Fibroblast of skin of back (primary cell): ENCODE measurements at regions not wholly inside any gene's neighbourhood (a gene's known extent, or its start where the extent isn't known, plus 50 kb on each side); places are given as distances from the start of the nearest gene placed in this dataset.
A peak's percentile ranks its signal among the peaks of the same experiment; 100 is the strongest.

Experiments used
- DNase-seq: peaks from one replicate; pipeline ENCODE4 v3.0.0-alpha.2; 2013

DNA sequence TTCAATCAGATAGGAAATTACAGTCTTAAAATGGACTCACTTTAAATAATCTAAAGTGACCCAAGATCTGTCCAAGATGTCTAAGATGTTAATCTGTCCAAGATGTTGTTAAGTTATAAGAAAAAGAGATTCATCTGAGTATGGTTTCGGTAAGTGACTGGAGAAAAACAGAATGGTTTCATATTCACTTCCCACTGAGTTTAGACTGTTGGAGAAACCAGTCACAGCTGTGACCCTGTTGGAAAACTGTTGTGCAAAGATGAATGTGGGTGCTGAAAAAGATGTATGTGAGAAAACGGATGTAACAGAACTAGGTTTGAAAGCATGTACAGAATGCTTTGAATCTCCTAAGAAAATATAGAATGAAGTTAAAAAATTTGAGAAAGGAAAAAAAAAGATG is 325.9 kb downstream of the COL12A1 start:
- peak; percentile 77 for DNase-seq

DNA sequence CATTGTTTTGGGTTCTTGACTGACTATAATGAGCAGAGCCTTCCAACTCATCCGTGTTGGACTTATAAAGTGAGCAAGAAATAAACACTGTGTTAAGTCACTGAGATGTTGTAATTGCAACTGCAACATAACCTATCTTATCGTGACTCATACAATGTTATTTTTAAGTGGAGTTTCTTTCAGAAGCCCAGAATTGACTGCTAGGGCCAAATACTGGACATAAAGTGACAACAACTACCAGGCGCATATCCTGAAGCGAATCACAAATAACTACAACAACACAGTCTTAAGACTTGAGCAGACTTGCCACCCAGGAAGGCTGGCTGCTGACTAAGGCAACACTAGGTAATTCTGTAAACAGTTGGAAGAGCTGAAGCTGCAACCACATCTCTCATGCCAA is 326.6 kb downstream of the COL12A1 start:
- DNase-seq = peak; percentile 81

DNA sequence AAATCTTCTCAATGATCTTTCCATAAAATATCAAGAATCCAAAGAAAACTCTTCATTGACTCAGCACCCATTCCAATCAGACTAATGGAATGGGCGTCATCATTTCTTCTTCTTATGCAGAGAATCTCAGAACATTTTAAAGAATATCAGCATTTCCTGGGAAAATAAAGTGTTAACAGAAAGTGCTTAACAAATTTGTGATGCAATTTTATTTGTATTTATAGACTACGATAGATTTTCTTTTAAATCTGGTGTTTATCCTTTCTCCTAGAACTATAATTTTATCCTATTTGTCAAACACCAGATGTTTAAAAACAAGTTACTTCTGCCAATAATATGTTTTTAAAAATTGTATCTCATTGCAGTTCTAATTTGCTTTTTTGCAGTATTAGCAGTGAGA is 330.7 kb downstream of the COL12A1 start:
- no peak for DNase-seq

DNA sequence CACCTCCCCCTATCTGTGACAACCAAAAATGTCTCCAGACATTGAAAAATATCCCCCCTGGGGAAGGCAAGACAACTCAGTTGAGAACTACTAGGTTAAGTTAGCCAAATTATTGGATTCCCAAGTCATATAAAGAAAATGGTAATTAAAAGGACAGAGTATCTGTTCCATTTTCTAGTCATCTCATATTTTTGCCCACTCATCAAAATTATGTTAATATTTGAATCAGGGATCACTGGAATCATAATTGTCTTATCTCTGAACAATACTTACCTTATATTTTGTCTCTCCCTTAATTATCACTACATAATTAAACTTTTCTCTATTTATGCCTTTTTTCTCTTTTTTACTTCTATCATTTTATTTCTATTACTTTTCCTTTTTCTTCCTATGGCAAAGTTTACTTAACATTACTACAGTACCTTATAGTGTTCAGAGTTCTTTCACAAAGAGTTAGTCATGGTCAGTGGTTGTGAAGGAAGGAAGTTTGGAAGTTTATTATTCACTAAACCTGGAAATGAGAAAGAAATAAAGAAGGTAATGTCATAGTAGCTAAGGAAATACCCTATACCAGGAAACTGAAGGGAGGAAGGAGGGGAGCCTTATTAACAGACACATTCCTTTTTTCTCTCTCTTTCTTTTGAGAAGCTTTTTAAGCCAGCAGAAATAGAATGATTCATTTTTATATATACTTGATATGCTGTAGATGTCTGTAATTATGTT is 332.9 kb downstream of the COL12A1 start:
- DNase-seq = peak; percentile 35

DNA sequence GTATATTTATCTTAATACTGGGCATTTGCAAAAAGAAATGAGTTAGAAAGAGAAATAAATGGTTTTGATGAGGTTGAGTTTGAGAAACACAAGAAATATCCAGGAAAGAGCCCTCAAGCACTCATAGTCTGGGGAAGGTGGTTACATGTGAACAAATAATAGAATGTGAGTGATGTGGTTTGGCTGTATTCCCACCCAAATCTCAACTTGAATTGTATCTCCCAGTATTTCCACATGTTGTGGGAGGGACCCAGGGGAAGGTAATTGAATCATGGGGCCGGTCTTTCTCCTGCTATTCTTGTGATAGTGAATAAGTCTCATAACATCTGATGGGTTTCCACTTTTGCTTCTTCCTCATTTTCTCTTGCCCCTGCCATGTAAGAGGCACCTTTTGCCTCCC is 334.1 kb downstream of the COL12A1 start:
- DNase-seq = peak; percentile 56

DNA sequence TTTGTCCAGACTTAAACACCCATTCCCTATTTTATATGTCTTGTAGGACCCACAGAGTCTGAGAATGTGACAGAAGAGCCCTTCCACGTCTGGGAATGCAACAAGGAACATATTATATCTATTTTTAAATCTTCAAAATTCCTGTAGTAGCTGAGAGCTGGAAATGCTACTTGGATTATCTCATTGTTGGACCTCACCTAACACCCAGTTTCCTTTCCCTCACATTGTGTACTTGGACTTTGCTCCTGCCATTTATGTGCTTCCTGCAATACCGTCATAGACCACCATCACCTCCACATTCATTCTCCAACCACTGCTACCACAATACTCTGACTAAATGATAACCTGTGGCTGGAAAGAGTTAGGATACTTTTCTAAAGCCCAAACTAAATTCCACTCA is 335.4 kb downstream of the COL12A1 start:
- DNase-seq = peak; percentile 89

DNA sequence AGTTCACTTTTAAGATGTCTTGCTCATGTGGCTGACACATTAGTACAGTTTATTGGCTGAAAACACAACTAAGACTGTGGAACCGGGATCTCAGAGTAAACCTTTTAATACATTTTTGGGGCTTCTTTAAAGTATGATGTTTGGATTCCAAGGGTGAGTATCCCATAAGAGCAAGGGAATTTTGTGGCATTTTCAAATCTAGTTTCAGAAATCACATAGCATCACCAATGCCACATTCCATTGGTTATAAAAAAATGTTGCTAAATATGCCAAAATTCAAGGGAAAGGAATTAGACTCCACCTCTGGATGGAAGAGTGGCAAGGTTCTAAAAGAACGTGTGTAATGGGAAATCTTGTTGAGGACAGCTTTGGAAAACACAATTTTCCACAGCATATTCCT is 338.6 kb downstream of the COL12A1 start:
- peak; percentile 76 for DNase-seq

DNA sequence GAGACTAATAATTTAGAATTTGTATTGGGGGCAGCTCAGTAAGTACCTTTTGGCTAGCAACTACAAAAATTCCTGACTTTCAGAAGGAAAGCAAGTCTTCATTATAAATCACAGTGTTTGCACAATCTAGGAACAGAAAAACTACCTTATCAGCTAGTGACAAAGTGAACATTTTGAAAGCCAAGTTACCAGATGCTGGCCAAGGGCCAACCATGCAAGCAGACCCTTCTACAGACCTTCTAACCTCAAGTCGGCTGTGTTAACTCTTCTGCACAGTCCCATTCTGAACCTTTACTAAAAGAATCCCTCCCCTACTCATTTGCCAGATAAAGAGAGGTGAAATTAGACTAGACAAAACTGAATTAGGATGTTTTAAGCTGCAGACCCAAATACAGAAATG is 341.9 kb downstream of the COL12A1 start:
- DNase-seq = no peak

DNA sequence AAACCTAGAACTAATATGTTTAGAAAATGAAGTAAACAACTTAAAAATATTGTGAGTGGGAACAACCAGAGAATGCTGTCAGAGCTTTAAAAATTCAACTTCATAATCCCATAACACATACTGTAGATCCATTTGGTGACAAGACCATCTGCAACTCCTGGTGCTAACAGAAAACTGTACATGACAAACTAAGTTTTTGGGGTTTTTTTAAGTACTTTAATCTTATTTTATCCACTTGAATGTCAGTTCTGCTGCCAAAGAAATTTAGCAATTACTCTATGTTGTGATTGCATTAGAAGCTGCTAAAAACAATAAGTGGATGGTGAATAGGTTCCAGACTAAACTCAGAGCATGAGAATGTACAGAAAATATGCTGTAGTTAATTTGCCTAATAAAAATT is 345.4 kb downstream of the COL12A1 start:
- no peak for DNase-seq

DNA sequence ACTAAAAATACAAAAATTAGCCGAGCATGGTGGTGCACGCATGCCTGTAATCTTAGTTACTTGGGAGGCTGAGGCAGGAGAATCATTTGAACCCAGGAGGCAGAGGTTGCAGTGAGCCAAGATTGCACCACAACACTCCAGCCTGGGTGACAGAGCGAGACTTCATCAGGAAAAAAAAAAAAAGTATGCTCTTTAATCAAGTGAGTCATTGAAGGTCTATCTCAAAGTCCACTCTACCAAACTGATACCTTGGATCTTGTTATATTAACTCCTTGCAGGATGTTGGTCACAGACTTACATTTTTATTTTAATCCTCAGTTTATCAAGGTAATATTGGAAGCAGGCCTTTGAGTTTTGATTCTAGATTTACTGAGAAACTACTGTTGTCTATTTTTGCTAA is 348.7 kb downstream of the COL12A1 start:
- DNase-seq = no peak

DNA sequence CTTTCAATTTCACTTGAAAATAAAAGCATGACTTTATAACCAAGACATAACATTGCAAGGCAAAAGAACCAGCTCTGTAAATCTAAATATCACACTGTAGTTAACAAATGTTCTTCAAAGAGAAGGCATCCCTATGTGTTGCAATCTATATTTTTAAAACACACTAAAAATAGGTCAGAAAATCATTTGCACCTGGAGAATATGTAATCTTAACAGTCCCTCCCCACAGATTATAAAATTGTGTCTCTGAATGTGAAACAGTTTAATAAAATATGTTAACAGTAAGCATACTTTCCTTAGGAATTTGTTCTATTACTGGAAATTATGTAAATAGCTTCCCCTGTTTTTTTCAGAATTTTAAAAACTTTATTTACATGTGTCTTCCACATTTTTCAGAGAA is 351.9 kb downstream of the COL12A1 start:
- no peak for DNase-seq

DNA sequence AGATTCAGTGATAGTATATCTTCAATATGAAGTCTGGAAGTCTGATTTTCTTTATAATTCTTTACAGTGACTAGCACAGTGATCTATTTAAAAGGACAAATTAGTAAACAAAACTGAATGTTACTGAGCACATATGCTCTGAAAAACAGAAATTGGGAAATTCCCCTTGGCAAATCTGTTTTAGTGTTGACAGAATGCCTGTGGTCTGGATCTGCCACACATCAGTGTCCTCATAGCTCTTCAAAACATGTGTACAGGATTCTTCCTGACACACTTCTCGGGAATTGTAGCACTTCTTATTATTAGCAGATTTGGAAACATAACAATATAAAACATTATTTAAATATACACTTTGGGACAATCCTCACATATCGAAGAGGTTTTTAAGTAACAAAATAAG is 354.3 kb downstream of the COL12A1 start:
- peak; percentile 59 for DNase-seq

DNA sequence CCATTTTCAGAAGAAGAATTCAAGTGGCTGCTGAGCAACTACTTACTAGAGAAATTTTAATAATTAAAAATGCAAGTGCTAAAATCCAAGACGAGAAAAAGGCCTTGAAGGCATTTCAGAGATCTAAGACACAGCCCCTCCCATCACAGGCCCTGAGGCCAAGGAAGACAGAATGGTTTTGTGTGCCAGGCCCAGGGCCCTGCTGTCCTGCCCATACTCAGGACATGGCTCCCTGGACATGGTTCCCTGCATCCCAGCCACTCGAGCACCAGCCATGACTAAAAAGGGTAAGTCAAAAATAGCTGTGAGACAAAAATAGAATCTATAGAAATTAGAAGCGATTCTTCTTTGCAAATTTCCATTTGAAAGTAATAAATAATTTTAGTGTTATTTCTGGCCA is 364.9 kb downstream of the COL12A1 start:
- DNase-seq = no peak

DNA sequence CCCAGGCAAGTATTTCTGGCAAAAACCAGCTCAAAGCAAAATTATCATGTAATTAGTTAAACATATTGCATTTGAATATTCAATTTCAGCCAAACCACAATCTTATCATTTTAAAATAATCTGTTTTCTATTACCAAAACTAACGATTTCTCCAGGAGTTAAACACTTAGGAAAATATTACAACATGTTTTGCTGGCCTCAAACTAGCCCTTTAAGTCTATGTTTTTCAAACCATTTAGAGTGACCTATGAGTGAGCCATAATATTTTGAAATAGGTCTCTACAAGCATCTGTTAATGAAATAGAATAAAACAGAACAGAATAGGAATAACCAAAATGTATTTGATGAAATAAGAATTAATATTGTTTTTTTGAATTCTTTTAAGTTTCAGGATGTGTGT is 370.9 kb downstream of the COL12A1 start:
- no peak for DNase-seq

DNA sequence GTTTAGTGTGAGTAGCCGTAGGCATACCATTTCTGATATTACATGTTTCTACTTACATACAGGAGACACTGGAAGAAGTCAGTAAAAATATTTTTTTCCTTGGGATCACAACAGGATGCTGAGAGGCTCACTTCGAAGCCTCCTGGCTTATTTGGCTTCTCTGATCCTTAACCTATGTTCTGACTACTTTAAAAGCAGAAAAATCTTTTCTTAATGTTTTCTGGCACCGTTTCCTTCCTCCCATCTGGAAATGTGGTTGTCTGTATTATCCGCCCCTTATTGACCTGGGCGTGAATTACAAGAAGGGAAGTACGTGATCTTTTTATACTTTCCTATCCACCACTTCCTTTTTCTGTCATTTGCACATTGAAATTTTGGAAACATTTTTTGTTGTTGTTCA is 379.6 kb downstream of the COL12A1 start:
- no peak for DNase-seq

DNA sequence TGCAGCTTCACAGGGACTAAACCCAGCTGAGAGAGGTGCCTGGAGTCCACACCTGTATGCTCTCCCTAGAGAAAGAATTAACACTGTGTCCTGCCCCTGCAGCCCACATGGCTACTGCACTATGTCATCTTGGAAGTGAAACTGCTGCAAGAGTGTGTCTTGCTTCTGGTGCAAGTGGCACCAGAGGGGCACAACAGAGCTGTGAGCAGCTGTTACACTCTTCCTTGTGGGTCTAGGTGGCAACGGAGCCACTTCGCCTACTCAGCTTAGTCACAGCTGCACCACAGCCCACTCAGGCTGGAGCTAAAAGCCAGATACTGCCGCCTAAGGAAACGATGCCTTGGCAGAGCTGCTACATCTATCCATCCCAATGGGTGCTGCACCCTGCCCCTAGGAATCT is 391.4 kb downstream of the COL12A1 start:
- no peak for DNase-seq

DNA sequence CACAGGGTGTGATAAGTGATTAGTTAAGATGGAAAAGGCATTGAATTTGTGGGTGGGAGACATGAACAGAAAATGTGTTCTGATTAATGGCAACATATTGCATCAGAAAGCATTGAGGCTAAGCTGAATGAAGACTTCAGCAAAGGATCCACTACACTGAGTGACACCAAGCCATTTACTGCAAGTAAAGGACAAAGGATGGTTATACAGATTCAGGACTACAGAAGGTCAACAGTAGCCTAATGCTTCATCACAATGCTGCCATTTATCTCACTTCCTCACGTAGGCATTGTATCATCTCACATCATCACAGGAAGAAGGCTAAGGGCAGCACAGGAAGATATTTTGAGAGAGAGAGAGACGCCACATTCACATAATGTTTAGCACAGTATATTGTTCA is 398.2 kb downstream of the COL12A1 start:
- DNase-seq = no peak

DNA sequence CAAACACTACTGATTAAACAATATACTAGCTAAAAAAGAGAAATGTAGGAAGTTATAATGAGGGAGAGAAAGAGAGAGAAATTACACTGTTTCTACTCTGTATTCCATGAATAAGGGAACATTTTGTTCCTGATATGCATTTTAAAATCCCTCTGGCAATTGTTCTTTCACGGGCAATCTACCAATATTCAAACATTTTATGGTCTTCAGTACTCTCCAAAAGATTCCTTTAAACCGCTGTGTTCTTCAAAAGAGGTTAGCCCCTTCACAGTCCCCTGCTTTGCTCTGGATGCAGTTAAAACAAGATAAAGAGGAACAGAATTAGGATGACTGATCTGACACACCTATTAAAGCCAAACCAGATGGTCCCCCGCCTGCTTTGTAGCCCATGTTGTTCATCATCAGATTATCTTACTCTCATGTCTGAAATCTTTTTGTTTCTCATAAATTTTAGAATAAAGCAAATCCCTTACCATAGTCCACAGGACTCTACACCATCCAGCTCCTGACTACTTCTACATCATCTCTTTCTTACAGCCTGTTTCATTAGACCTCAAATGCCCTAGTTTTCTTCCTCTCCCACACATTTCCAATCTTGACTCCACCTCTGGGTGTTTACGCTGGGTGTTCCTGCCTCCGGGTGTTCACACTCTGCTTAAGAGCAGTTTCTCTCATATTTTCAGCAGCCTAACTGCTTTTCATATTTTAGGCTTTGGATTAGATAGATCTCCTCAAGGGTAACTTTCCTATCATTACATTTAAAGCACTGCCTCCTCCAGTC is 399.7 kb downstream of the COL12A1 start:
- no peak for DNase-seq

DNA sequence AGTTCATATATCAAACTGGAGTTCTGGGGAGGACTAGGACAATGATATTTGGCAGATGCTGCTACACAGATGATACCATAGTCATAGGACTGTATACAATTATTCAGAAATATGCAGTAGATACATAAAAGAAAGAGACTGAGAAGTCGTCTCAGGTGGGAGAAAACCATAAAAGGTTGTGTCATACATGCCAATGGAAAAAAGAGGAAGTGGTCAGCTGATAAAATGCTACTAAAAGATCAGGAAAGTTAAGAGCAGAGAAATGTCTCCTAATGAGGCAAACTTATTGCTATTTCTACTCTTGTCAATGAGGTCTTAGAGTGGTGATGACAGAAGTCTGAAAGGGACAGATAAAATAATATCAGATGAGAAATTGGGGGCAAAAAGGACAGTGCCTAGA is 407.6 kb downstream of the COL12A1 start:
- no peak for DNase-seq

DNA sequence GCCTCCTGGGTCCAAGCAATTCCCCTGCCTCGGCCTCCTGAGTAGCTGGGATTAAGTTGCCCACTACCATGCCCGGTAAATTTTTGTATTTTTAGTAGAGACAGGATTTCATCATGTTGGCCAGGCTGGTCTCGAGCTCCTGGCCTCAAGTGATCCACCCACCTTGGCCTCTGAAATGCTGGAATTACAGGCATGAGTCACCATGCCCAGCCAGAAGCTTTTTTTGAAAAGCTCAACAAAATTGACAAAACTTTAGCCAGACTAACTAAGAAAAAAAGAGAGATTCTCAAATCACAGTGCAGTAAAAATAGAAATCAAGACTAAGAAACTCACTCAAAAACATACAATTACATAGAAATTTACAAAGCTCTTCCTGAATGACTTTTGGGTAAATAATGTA is 420.6 kb downstream of the COL12A1 start:
- peak; percentile 35 for DNase-seq

DNA sequence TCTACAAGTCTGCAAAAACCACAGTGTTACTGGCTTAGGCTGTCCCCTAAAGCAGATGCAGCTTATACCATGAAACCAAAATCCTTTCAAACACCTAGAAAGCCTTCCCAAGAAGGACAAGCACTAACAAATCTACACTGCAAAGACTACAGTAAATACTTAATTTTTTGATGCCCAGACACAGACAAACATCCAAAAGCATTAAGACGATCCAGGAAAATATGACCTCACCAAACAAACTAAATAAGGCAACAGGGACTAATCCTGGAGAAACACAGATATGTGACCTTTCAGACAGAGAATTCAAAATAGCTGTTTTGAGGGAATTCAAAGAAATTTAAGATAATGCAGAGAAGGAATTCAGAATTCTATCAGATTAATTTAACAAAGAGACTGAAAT is 423.5 kb downstream of the COL12A1 start:
- DNase-seq = no peak

DNA sequence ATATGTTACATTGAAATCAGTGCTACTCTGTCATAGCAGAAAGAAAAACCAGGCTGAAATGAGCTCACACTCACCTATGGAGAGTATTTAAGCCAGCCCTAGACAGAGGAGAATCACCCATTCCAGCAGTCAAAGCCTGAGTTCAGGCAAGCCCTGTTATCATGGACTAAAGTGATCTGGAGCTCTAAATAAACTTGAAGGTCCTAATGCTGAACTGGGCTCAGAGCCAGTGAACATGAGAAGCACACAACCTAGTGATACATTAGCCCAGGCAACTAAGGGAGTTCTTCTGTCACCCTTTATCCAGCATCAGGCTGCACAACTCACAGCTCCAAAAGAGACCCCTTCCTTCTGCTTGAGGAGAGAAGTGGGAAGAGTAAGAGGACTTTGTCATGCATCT is 425.0 kb downstream of the COL12A1 start:
- DNase-seq = no peak

DNA sequence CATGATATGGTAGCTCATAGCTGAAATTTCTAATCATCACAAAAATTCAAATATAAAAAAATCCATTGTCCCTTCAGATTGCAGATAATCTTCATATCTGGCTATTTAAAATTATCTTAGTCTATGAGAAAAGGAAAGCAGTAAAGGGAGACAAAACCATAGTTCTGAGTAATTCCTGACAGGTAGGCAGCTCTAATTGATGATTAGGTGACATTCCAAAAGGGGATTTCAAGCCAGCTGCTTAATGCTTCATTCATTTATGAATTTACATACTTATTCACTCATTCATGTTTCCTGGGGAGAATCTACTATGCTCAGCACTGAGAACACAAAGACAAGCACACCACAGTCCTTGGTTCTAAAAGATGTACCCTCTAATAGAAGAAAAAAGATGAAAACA is 437.1 kb downstream of the COL12A1 start:
- no peak for DNase-seq

DNA sequence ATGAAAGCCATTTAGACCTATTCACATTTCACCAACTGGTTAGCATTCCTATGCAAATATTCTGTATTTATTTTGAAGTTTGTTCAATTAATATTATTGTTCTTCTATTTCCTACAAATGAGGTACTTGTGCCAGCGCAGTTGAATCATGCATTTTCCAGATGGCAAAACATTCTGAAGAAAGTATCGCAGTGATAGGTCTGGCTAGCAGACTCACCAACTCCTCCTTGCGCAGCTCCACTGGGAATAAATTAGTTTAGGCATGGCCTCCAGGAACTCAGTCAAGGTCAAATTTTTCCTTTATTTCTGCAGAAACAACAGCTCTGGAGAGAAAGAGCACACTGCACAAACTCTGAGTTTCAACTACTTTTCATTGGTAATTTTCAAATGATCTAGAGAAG is 437.7 kb downstream of the COL12A1 start:
- DNase-seq = no peak

DNA sequence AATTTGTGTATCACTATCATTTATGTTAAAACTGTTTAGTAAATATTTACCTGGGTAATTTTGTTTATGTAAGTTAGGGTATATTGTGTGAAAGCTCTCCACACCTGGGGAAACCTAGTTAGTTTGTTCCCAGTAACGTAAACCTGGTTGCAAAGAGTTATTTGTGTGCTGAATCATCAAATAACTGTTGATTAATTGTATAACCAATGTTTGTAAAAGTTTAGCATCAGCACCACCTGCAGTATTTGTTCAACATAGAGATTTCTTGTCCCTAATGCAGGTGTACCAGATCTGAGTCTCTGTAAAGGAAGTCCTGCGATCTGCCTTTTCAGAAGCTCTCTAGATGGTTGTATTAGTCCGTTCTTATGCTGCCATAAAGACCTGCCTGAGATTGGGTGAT is 440.4 kb downstream of the COL12A1 start:
- no peak for DNase-seq
